Panc1 (cell line): ENCODE measurements at regions not wholly inside any gene's neighbourhood (a gene's known extent, or its start where the extent isn't known, plus 50 kb on each side); places are given as distances from the start of the nearest gene placed in this dataset.

Source experiments
- CTCF ChIP-seq: fragments of 450-650 bp; IDR thresholded peaks from 2 replicates; pipeline ENCODE4 v1.5.1; 2017; ENCODE audit warnings: mild to moderate bottlenecking
- POLR2AphosphoS5 ChIP-seq: IDR thresholded peaks from 2 replicates; pipeline ENCODE4 v1.6.1; 2012; ENCODE audit warnings: mild to moderate bottlenecking, low read depth, low read length, moderate library complexity
- SIN3A ChIP-seq: IDR thresholded peaks from 2 replicates; pipeline ENCODE4 v1.6.1; 2012; ENCODE audit warnings: low read depth, mild to moderate bottlenecking, low read length, moderate library complexity, borderline replicate concordance; ENCODE audit not compliant: insufficient read depth
- TCF7L2 ChIP-seq: IDR thresholded peaks from 2 replicates; pipeline ENCODE4 v1.6.1; 2011; ENCODE audit warnings: mild to moderate bottlenecking, low read depth, low read length, inconsistent platforms

- no peak for TF ChIP-seq CTCF
- no peak for TF ChIP-seq POLR2AphosphoS5
- TF ChIP-seq TCF7L2 = no peak
- TF ChIP-seq SIN3A = no peak
These were observed 102.6 kb downstream of the GLUL start for GRCh38 chr1:182288749-182289604.
